Left colon (tissue), 2 donors: ENCODE measurements at regions not wholly inside any gene's neighbourhood (a gene's known extent, or its start where the extent isn't known, plus 50 kb on each side); places are given as distances from the start of the nearest gene placed in this dataset.
"Not testable (repeated sequence)": the region's sequence is repeated elsewhere in the genome, so short reads cannot be mapped to it uniquely, and the experiment has no call there.

ENCODE experiments used
- ATAC-seq: fragments of 200-7000 bp; cut with Tn5 transposase; one replicate; pipeline ENCODE4 v1.9.1; 2020; ENCODE audit warnings: mild to moderate bottlenecking, moderate library complexity
- DNase-seq, 2 donors: peaks; one replicate each; pipeline ENCODE4 v3.0.0-alpha.2; 2020
- intact Hi-C, 2 donors: fragments of 100-400 bp; cut with DNase I in 1 of 2; cut with micrococcal nuclease in 1 of 2; formaldehyde crosslinking; loops; one replicate each; pipeline versions ENCODE4 v1.11.2 to v1.14.0; 2022; cut with DNase I, micrococcal nuclease
- donor health status: DM: no; HTN: no; CAD: no.
- donor health status: DM: yes; HTN: yes; CAD: no.

DNA sequence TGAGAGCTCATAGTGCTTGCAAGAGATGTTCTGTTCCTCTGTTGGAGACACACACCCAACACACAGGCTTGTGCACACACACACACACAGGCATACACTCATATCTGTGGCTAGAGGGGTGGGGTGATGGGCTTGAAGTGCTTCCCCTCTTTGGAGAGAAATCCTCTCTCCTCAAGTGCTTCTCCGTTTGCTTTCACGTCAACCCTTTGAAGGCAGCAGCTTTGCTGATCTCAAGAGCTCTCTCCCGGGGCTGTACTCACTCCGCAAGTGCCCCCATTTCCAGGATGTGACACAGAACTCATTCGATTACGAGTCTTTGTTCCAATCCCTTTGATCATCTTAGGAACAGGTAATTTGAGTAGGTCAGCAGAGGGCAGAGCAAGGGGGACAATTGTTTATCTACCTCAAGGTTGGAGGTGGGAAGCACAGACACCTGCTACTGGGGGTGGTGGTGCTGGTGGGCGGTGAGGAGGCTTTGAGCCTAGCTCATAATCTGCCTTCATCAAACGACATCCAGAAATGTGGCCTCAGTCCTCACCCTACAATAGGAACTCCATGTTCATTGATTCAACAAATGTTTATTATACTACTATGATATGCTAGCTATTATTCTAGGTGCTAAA, 529.8 kb upstream of the CADM1 start:
- intact Hi-C loops, result no loop called here
- DNase-seq (no peak), ATAC-seq (no peak)

- DNase-seq (no peak), ATAC-seq (no peak)
- intact Hi-C loops, result no loop called here
Measured at GRCh38 chr11:116030697-116031331, 526.6 kb upstream of the CADM1 start.

GRCh38 chr11:116028506-116028905, 524.3 kb upstream of the CADM1 start:
- ATAC-seq, intact Hi-C loops, DNase-seq: not testable (repeated sequence)

DNA sequence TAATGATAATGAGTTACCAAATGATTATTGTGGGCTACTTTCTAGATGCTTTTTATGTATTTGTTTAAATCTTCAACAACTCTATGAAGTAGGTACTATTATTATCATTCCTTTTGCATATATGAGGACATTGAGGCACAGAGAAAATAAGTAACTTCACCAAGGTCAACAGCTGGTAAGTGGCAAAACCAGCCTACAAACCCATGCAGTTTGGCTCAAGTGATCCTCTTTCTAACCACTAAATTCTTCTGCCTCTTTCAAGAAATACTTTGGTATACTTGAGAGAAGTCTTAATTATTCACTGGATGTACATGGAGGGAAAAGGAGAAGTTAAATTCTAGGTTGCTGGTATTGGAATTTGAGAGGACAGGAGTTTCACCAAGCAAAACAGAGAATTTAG, 495.2 kb upstream of the CADM1 start:
- intact Hi-C loops, result no loop called here
- DNase-seq, result no peak
- no peak for ATAC-seq

DNA sequence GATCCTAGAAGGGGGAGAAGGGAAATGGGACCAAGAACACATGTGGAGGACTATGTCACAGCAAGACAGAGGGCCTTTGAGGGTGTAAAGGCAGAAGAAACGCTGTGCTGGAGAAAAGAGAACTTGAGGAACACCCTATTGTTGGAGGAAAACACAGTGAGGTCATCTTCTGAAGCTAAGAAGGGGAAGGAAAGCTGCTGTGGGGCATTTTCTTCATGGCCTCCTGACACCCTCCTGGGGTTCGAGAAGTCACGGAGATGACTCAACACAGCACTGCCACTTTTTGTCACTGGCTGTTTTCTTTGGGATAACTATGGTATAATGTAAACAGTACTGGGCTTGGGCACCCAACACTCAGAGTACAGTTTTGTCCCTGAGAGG, 492.6 kb upstream of the CADM1 start:
- ATAC-seq, result no peak
- intact Hi-C loops, result no loop called here

GRCh38 chr11:115996125-115996807, 492.1 kb upstream of the CADM1 start:
- DNase-seq (no peak), ATAC-seq (no peak)
- intact Hi-C loops, result no loop called here

More for the DNA sequence above, 492.6 kb upstream of the CADM1 start:
- DNase-seq, result no peak

- intact Hi-C loops, result no loop called here
- DNase-seq (no peak), ATAC-seq (no peak)
Measured at GRCh38 chr11:115993590-115993989, 489.4 kb upstream of the CADM1 start.

DNA sequence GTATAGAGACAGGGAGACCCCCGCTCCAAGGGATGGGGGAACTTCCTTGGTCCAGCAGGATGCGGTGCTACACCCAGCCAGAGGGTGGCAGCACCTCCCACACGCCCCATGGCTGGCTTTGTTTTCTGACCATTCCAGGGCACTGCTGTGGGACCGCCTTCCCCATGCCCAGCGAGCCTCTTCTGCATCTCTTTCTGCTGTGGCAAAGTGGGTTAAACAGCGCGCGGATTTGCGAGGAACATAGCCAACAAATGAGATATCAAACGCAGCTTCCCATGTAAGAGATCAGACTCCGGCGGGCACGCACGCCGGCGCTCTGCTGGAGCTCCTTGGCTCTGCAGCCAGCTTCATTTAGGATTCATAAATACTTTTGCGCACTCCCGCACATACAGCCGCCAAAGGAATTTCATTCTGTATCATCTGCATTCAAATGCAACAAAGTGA, 485.8 kb upstream of the CADM1 start:
- ATAC-seq (peak; percentile 71), DNase-seq (peak in 1 of 2 donors; percentile 24)
- intact Hi-C loops, result no loop called here

- DNase-seq (no peak), ATAC-seq (no peak)
- intact Hi-C loops, result no loop called here
Measured at GRCh38 chr11:115985896-115986295, 481.7 kb upstream of the CADM1 start.

- no peak for ATAC-seq
- intact Hi-C loops, result no loop called here
- DNase-seq, result no peak
Measured at GRCh38 chr11:115984228-115984627, 480.0 kb upstream of the CADM1 start.

DNA sequence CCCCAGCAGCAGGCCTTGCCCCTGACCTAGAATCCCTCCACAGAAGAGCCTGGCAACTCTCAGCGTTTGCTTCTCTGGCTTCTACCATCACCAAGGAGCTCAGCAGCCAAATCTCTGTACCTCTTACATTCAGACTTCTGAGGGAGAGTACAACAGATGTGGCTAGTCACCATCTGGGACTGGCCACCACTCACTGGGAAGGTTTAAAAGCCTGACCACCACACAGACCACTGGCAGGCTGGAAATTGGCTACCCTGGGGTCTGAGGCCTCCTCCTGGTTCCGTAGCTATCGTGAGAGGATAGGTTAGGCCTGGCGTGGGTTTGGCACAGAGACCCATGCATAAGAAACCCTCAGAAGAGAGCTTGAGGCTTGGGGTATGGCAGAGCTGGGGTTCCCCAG, 478.5 kb upstream of the CADM1 start:
- ATAC-seq, result no peak

DNA sequence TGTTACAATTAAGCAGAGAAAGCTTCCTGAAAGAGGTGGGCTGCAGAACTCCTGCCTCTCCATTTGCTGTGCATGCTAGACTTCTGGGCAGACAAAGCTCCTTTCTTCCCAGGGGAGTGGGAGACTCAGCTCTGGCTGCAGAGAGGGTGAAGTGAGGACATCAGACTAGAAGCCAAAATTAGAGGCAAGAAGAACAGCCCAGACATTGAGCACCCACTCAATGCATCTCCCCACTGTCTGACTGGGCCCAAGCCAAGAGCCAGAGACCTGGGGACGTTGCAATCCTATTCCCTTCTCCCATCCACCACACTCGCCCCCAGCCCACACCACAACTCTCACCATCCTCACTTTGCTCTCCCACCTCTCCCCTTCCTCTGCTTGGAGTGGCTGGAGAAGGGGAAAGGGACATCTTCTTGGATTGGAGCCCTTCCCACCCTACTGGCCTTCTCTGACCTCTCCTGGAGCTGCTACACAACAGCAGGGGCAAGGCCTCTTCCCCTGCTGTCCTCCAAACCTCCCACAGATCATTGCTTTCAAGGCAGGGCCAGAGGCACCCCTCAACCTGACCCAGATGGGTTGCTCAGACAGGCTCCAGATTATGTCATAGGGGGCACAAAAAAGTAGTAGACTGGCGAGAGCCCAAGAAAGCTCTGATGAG, 477.7 kb upstream of the CADM1 start:
- intact Hi-C loops, result no loop called here
- no peak for ATAC-seq
- DNase-seq, result no peak

More for the DNA sequence above, 478.5 kb upstream of the CADM1 start:
- DNase-seq, result no peak
- intact Hi-C loops, result no loop called here

- intact Hi-C loops, result no loop called here
- ATAC-seq, result no peak
- DNase-seq, result no peak
Measured at GRCh38 chr11:115981104-115981481, 476.9 kb upstream of the CADM1 start.

DNA sequence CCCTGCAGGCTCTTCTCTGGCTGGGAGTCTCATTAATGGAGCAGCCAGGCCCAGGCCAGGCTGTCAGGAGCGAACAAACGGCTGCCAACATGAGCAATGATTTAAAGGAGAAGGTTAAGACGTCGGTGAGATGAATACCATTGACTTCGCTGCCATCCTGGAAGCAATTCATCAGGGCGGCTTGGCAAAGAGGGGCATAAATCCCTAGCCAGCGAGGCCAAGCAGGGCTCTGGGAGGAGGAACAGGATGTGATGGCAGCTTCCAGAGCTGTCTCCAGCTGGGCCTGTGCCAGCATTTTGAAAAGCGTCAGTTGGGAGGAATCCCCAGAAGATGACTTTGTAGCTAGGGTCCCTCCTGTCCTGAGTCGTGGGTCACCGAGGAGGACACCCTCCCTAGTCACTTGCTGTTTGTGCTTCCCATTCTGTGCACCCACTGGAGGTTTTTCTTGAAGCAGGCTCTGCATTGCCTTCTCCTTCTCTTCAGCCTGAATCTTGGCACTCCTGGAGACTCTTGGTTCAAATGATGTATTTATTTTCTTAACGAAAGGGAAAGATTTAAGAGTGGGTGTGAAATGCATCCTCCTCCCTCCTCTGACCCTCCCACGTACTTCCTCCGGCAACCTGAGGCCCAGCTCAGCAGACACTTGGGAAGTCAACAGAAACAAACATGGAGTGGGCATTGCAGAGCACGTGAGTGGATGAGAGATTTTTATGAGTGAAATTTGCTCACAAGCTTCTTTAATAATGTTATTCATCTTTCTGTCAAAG, 476.3 kb upstream of the CADM1 start:
- DNase-seq, result no peak
- ATAC-seq, result no peak

GRCh38 chr11:115974703-115975102, 470.5 kb upstream of the CADM1 start:
- DNase-seq (no peak), ATAC-seq (no peak)
- intact Hi-C loops, result no loop called here

More for the DNA sequence above, 476.3 kb upstream of the CADM1 start:
- intact Hi-C loops, result no loop called here

DNA sequence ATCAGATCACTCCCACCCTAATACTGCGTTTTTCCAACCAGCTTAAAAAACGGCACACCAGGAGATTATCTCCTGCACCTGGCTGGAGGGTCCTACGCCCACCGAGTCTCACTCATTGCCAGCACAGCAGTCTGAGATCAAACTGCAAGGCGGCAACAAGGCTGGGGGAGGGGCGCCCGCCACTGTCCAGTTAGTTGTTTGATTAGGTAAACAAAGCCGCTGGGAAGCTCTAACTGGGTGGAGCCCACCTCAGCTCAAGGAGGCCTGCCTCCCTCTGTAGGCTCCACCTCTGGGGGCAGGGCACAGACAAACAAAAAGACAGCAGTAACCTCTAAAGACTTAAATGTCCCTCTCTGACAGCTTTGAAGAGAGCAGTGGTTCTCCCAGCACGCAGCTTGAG, 463.0 kb upstream of the CADM1 start:
- DNase-seq, ATAC-seq, intact Hi-C loops: not testable (repeated sequence)

GRCh38 chr11:115965767-115966504, 461.7 kb upstream of the CADM1 start:
- DNase-seq, result no peak
- no peak for ATAC-seq
- intact Hi-C loops, result no loop called here

- DNase-seq, result no peak
- ATAC-seq, result no peak
- intact Hi-C loops, result no loop called here
Measured at GRCh38 chr11:115964091-115964490, 459.9 kb upstream of the CADM1 start.
